GM19238 (cell line): ENCODE measurements at regions not wholly inside any gene's neighbourhood (a gene's known extent, or its start where the extent isn't known, plus 50 kb on each side); places are given as distances from the start of the nearest gene placed in this dataset.

Experiments used
- DNase-seq: peaks from one replicate; pipeline ENCODE4 v3.0.0; 2011; ENCODE audit warnings: low spot score; ENCODE audit not compliant: insufficient read length

DNA sequence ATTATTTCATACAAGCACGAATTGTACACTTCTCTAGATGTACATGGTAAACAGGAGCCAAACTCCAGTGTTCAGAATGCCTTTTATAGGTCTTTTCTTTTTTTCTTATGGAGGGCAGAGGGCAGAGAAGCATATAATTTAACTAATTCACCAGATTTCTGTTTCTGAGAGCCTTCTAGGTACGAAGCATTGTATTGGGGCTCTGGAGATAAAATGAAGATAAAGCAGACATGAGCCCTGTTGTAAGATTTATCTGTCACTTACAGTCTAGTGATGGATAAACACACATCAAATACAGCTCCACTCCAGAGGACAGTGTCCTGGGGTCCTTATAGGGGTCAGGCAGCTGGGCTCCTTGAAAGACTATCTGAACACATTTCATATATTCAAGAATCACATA lies 265.5 kb downstream of the SKAP2 start:
- DNase-seq = no peak

DNA sequence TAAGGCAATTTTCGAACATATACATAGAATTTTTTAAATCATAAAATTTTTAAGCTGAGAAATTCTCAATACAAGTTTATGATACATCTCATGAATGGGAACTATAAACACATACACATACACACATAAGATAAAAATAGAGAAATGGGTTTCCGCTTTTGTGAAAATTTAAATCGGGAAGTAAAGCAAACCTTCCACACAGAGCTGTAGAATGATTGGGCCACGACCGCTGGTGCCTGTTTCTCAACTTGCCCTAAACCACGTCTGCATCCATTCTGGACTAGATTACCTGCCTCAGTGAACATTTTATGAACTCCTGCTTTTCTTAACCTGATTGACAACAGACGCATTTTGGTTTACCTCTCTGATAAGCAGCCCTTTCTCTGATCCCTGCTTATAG lies 264.4 kb downstream of the SKAP2 start:
- DNase-seq = no peak

DNA sequence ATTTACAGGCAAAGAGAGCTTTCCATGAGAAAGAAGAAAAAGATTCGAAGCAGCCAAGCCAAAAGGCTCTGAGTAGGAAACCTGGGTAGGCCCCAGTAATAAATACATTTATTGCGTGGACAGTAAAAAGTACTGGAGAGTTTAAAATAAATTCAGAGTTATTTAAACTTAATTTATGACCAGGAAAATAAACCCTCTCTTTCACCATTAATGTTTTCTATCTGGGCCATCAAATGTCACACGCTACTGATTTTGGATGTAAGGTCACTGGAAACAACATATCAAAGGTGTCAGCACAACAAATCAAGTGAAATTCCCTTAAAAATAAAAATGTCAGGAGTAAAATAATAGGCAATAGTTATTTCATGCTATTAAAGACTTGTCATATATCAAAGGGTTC lies 264.0 kb downstream of the SKAP2 start:
- no peak for DNase-seq

DNA sequence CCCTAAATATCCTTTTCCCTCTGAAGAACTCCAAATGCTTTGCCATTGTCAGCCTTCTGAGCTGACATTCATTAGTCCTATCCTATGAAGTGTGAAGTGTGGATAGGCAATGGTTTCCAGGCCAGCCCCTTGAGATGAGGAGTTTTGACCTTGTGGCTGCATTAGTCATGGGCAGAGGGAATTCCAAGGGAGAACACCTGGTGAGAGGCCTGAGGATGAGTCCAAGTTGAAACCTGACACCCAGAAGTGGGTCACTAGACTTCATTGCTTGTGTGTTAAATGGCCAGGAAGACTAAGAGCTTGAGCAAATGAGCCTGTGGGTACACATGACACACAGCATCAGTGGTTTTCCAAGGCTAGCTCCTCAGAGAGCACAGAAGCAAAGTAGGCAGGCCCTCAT lies 260.8 kb downstream of the SKAP2 start:
- no peak for DNase-seq

DNA sequence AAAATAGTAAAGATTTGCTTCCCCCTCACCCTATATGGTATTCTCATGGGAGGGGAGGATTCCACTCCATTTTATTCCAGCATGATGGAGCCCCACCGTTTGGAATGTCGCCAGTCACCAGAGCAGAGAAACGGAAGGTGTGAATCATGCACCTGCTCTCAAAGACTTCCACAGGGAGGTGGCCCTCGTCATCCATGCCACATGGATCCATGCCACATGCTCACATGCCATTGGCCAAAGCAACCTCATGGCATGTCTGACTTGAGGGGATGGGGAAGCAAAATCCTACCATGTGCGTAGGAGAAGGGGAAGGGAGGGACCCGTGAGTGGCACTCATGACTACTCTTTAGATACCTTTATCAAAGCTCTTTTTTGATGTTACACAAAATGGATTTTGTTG lies 256.0 kb downstream of the SKAP2 start:
- DNase-seq = no peak

DNA sequence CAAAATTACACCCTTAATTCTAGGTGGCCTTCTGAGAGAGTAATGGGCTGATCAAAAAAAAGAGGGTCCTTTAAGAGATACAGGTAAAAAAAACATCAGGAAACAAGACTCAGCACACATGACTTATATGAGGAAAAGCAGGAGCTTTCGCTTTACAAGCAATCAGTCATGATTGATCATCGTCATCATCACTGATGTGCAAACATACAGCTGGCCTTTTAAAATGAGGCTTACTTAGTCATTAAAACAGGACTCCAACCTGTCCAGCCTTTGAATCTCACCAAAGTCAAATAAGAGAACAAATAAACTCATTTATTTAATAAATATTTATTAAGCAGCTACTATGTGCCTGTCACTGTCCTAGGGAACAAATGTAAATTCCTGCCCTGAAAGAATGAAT lies 255.3 kb downstream of the SKAP2 start:
- no peak for DNase-seq

DNA sequence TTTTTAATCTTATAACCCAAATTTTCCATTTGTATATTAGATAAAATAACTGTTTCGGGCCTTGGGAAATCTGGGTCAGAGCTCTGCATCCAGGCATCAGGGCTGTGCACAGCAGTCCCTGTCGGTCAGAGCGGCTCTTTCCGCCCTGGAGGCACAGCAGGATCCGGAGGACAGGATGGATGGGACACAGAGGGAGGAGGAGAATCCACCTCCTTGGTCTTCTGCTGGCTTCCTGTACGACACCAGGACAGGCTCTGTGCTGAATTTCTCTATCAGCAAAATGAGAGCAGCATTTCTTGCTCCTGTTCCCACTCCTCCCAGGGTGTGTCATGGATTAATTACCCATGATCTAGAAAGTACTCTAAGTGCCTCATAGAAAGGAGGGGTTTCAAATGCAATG lies 254.9 kb downstream of the SKAP2 start:
- DNase-seq = no peak

DNA sequence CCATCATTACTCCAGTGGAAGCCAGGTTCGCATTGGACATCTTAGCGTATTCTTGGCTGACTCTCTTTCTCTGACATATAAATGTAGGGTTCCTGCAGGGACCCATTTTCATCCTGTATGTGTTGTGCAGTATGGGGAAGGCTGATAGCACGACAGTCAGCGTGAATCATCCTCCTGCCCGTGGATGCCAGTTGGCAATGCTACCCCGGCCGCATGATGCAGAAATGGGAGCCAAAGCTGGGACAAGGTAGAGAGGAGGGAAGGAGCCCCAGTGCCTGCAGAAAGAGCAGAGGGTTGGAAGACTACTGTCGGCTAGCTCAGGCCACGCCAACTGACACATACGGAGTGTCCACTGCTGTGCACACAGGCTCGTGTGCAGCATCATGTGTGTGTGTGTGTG lies 251.6 kb downstream of the SKAP2 start:
- no peak for DNase-seq

DNA sequence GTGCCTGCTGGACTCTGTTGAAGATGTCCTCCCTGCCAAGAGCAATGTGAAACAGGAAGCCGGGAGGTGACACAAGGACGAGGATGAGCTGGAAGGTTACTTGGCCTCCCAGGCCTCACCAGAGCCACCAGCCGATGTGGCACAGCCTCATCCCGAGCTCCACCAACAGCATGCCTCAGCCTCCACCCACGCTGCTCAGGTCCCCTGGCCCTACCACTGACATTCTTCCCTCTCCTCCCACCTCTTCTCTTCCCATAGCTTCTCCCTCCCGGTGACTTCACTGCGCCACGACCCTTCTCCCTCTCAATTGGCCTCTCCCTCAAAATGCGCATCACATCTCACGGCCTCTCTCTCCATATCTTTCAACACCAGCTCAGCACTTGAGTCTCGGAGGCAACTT lies 249.9 kb downstream of the SKAP2 start:
- no peak for DNase-seq

DNA sequence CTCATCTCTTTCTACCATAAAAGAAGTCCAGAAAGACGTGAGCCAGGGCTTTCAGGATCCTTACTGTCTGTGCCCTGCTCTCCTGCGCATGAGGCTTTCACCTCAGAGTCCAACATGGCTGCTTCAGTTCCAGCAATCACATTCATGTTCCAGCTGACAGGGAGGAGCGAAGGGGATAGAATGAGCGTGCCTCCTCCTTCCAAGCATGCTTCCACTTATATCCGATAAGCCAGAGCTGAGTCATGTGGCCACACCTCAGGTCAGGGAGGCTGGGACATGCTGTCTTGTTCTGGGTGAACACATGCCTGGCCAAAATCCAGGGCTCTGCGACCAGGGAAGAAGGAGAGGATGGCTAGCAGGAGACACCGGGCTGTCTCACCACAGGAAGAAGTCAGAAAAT lies 248.2 kb downstream of the SKAP2 start:
- DNase-seq = no peak

DNA sequence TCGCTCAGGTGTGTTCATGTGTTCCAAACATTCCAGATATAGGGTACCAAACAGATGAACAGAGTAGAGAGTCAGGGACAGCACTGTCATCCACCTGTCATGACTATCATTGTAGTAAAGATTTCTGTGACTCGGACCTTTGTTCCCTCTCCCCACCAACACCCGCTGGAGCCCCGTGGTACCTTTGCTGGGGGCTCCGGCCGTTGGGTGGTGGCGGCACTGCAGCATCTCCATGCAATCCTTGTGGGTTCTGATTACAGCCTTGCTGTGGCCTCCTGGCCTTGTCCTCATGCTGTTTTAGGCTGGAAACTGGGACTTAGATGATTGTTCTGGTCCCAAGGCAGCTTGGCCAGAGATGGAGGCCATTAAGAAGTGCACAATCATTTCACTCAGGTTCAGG lies 247.3 kb downstream of the SKAP2 start:
- no peak for DNase-seq
